ENCODE measurements at regions not wholly inside any gene's neighbourhood (a gene's known extent, or its start where the extent isn't known, plus 50 kb on each side); places are given as distances from the start of the nearest gene placed in this dataset.

GRCh38 chr5:106200971-106201370, 1469.8 kb downstream of the EFNA5 start:
- no peaks in the 10 kb centered on the region for H3K36me3 ChIP-seq (replicated peaks in 1 of 2; ENCODE audit: control insufficient read depth in 1 of 2, insufficient read depth in 2 of 2, low read length in 1 of 2)
- 85% methylated on average over 4 of the region's 4 CpGs for WGBS (ENCODE audit: low lambda C conversion rate)
- H3K27ac ChIP-seq (ENCODE audit: low read depth in 2 of 2, low read length in 1 of 2) = no peak overlapping the region
- POLR2A ChIA-PET = no interaction called here
- no peak overlapping the region for H3K4me3 ChIP-seq (ENCODE audit: low read depth in 2 of 2, low read length in 1 of 2)
- no peaks in the 10 kb centered on the region for H3K9me3 ChIP-seq
- no peak overlapping the region for H2AFZ ChIP-seq (ENCODE audit: low read depth)
- TF ChIP-seq FOXJ3 (CRISPR knock-in tag; IDR thresholded peaks at IDR 0.05) (no peak), MXI1 (IDR thresholded peaks at IDR 0.05; ENCODE audit: low read depth, low read length) (no peak), YY1 (IDR thresholded peaks at IDR 0.05; ENCODE audit: low read depth) (no peak), REST (IDR thresholded peaks at IDR 0.05; ENCODE audit: low read depth, low read length) (no peak), FOXM1 (IDR thresholded peaks at IDR 0.05; ENCODE audit: low read depth) (no peak), PBX3 (IDR thresholded peaks at IDR 0.05) (no peak), SIN3A (IDR thresholded peaks at IDR 0.05; ENCODE audit: borderline replicate concordance, low read depth, low read length) (no peak)
- H4K20me1 ChIP-seq (ENCODE audit: insufficient read depth) = no peaks in the 10 kb centered on the region
- H3K79me2 ChIP-seq (ENCODE audit: insufficient read depth) = no peaks in the 10 kb centered on the region
- CTCF ChIA-PET = no interaction called here
- no peaks in the 10 kb centered on the region for H3K4me1 ChIP-seq (ENCODE audit: control insufficient read depth in 1 of 2, insufficient read depth in 2 of 2, low read depth in 1 of 2, low read length in 1 of 2)
- H3K27me3 ChIP-seq (ENCODE audit: insufficient read depth) = no peaks in the 10 kb centered on the region
- H3K9ac ChIP-seq = no peak overlapping the region
- no peaks in the 10 kb centered on the region for H3K9me2 ChIP-seq
- no peaks in the 10 kb centered on the region for H3F3A ChIP-seq (replicated peaks; ENCODE audit: insufficient read depth)
- DNase-seq = no peak
- no peak overlapping the region for H3K4me2 ChIP-seq

GRCh38 chr5:106195679-106196474, 1474.9 kb downstream of the EFNA5 start:
- Histone ChIP-seq H3F3A (replicated peaks; ENCODE audit: insufficient read depth) (no peaks in the 10 kb centered on the region), H3K4me2 (no peak overlapping the region)

More at GRCh38 chr5:106195679-106196474, 1474.9 kb downstream of the EFNA5 start:
- H3K9me3 ChIP-seq = no peaks in the 10 kb centered on the region
- no peak overlapping the region for H3K9ac ChIP-seq
- H3K36me3 ChIP-seq (replicated peaks in 1 of 2; ENCODE audit: control insufficient read depth in 1 of 2, insufficient read depth in 2 of 2, low read length in 1 of 2) = no peaks in the 10 kb centered on the region
- no peaks in the 10 kb centered on the region for H3K4me1 ChIP-seq (ENCODE audit: control insufficient read depth in 1 of 2, insufficient read depth in 2 of 2, low read depth in 1 of 2, low read length in 1 of 2)
- ChIA-PET CTCF (interaction anchor here (1.5 kb wide), 1 partner anchor 18 kb away, joined by 3 read pairs; no protein-coding TSS in a partner anchor), POLR2A (no interaction called here)
- no peaks in the 10 kb centered on the region for H3K79me2 ChIP-seq (ENCODE audit: insufficient read depth)
- no peak overlapping the region for H2AFZ ChIP-seq (ENCODE audit: low read depth)
- TF ChIP-seq RXRA (IDR thresholded peaks at IDR 0.05; ENCODE audit: borderline replicate concordance, low read depth) (no peak), TEAD4 (IDR thresholded peaks at IDR 0.05; ENCODE audit: borderline replicate concordance, insufficient read depth) (no peak), ZBTB33 (IDR thresholded peaks at IDR 0.05; ENCODE audit: borderline replicate concordance, low read depth) (no peak), RCOR1 (IDR thresholded peaks at IDR 0.05; ENCODE audit: low read length) (no peak), JUND (IDR thresholded peaks at IDR 0.05) (no peak), PBX3 (IDR thresholded peaks at IDR 0.05) (no peak)
- no peak overlapping the region for H3K27ac ChIP-seq (ENCODE audit: low read depth in 2 of 2, low read length in 1 of 2)
- no peaks in the 10 kb centered on the region for H3K9me2 ChIP-seq
- no peak overlapping the region for H3K4me3 ChIP-seq (ENCODE audit: low read depth in 2 of 2, low read length in 1 of 2)
- H4K20me1 ChIP-seq (ENCODE audit: insufficient read depth) = no peaks in the 10 kb centered on the region
- DNase-seq = no peak
- no peaks in the 10 kb centered on the region for H3K27me3 ChIP-seq (ENCODE audit: insufficient read depth)
- 85% methylated on average over 5 of the region's 5 CpGs for WGBS (ENCODE audit: low lambda C conversion rate)
